ENCODE measurements at regions not wholly inside any gene's neighbourhood (a gene's known extent, or its start where the extent isn't known, plus 50 kb on each side); places are given as distances from the start of the nearest gene placed in this dataset.

GRCh38 chr12:61554268-61555008, 705.8 kb upstream of the USP15 start:
- no peak for DNase-seq
- Histone ChIP-seq H3K27ac (no peak overlapping the region), H3K4me3 (ENCODE audit: low read depth, low read length) (no peak overlapping the region), H3K36me3 (replicated peaks) (no peaks in the 10 kb centered on the region), H3K27me3 (replicated peaks) (no peaks in the 10 kb centered on the region)
- TF ChIP-seq, protein P1, sequence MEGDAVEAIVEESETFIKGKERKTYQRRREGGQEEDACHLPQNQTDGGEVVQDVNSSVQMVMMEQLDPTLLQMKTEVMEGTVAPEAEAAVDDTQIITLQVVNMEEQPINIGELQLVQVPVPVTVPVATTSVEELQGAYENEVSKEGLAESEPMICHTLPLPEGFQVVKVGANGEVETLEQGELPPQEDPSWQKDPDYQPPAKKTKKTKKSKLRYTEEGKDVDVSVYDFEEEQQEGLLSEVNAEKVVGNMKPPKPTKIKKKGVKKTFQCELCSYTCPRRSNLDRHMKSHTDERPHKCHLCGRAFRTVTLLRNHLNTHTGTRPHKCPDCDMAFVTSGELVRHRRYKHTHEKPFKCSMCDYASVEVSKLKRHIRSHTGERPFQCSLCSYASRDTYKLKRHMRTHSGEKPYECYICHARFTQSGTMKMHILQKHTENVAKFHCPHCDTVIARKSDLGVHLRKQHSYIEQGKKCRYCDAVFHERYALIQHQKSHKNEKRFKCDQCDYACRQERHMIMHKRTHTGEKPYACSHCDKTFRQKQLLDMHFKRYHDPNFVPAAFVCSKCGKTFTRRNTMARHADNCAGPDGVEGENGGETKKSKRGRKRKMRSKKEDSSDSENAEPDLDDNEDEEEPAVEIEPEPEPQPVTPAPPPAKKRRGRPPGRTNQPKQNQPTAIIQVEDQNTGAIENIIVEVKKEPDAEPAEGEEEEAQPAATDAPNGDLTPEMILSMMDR (IDR thresholded peaks at IDR 0.05; ENCODE audit: low read depth, low read length, missing control alignments): no peak
- in situ Hi-C loops (cut with HindIII; ENCODE audit: low pct_ligation_motif_present, low sequenced_read_pairs): no loop called here

DNA sequence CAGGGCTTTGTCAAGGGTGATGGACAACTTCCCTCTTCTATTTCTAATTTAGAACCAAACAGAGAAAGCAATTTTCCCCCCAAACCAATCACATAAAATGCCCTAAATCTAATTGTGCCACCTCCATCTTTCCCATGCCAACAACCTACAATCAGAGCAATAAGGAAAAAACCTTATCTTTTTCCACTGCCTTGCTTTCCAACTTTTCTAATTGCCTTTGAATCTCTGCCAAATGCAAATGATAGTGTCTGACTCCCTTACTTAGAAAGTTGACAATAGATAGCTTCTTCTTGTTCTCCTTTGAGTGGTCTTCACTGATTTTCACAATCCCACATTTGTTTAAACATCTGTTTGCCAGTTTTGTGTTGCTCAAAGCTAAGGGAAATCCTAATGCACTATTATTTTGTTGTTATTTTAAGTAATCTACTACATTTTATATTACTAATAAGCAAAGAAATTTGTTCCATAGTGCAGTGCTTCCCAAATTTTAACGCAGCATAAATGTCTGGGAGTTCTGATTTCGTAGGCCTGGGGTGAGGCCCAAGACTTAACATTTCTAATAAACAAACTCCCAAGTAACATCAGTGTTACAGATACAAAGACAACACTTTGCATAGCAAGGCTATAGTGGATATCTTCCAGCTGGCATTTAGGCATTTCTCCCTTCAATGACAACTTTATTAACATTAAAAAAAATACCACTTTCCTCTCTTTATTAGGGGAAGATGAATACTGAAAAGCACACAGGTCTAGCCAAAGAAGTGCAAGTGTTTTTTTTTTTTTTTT, 696.3 kb upstream of the USP15 start:
- TF ChIP-seq, protein P1 (IDR thresholded peaks at IDR 0.05; ENCODE audit: low read depth, low read length, missing control alignments): no peak
- Histone ChIP-seq H3K27ac (no peak overlapping the region), H3K36me3 (replicated peaks) (no peaks in the 10 kb centered on the region), H3K27me3 (replicated peaks) (no peaks in the 10 kb centered on the region), H3K4me3 (ENCODE audit: low read depth, low read length) (no peak overlapping the region)
- DNase-seq: no peak
- in situ Hi-C loops (cut with HindIII; ENCODE audit: low pct_ligation_motif_present, low sequenced_read_pairs): no loop called here

DNA sequence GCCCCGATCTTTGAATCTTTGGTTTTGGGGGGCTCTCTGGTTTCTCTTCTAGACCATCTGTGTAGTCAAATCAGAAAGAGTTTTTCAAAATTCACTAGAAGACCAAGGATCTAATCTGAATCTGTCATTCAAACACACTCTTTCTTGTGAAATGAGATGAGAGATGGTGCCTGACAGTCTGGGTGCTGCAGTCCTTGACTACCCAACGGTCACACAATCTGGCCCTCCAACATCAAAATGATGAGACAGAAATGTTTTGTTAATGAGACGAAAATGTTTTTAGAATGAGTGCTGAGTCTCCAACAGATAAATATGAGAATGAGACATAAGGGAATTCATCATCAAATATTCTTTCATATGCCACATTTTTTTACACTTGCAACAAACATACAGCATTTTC, 695.7 kb upstream of the USP15 start:
- Histone ChIP-seq H3K27ac (no peak overlapping the region), H3K36me3 (replicated peaks) (no peaks in the 10 kb centered on the region), H3K4me3 (ENCODE audit: low read depth, low read length) (no peak overlapping the region), H3K27me3 (replicated peaks) (no peaks in the 10 kb centered on the region)
- TF ChIP-seq, protein P1 (IDR thresholded peaks at IDR 0.05; ENCODE audit: low read depth, low read length, missing control alignments): no peak
- in situ Hi-C loops (cut with HindIII; ENCODE audit: low pct_ligation_motif_present, low sequenced_read_pairs): no loop called here
- no peak for DNase-seq

- in situ Hi-C loops (cut with HindIII; ENCODE audit: low pct_ligation_motif_present, low sequenced_read_pairs): no loop called here
- Histone ChIP-seq H3K27me3 (replicated peaks) (no peaks in the 10 kb centered on the region), H3K27ac (no peak overlapping the region), H3K36me3 (replicated peaks) (no peaks in the 10 kb centered on the region), H3K4me3 (ENCODE audit: low read depth, low read length) (no peak overlapping the region)
- TF ChIP-seq, protein P1 (IDR thresholded peaks at IDR 0.05; ENCODE audit: low read depth, low read length, missing control alignments): no peak
- DNase-seq: no peak
Observed at GRCh38 chr12:61566183-61566582, 694.0 kb upstream of the USP15 start.

DNA sequence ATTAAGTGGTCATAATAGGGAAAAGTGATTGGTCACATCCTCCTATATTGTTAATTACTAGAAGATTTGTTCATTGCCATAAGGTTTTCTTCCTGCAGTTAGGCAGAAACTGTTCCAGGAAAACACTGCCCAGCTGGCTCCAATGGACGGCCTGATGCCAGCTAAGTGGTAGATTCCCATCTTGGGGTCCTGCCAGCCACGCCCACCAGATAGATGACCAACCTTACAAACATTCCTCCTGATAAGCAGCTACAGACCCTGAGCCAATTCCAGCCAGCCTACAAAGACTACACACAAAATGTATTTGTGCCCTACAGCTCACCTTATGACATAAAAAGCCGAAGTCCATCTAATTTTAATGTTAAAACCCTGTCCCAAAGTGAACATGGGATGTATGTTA, 685.9 kb upstream of the USP15 start:
- in situ Hi-C loops (cut with HindIII; ENCODE audit: low pct_ligation_motif_present, low sequenced_read_pairs): no loop called here
- no peaks in the 10 kb centered on the region for H3K27me3 ChIP-seq (replicated peaks)

More for the DNA sequence above, 685.9 kb upstream of the USP15 start:
- TF ChIP-seq, protein P1 (IDR thresholded peaks at IDR 0.05; ENCODE audit: low read depth, low read length, missing control alignments): no peak
- Histone ChIP-seq H3K36me3 (replicated peaks) (no peaks in the 10 kb centered on the region), H3K27ac (no peak overlapping the region), H3K4me3 (ENCODE audit: low read depth, low read length) (no peak overlapping the region)
- no peak for DNase-seq

Measured in brain microvascular endothelial cell (primary cell).